A673 (cell line): ENCODE measurements at regions not wholly inside any gene's neighbourhood (a gene's known extent, or its start where the extent isn't known, plus 50 kb on each side); places are given as distances from the start of the nearest gene placed in this dataset.

ENCODE experiments used
- BruUV-seq: library from RNA; stranded (reverse); fragments of 400-500 nt; replicated peaks from 2 replicates; lab custom pipeline; 2021; lab: Mats Ljungman, UMichigan
- CTCF ChIA-PET: fragments of 300-600 bp; sonication (Branson Sonifier 250); formaldehyde crosslinking; loops from one replicate; lab custom pipeline; 2022; ENCODE audit warnings: antibody characterized with exemption; lab: Charles Lee
- POLR2A ChIA-PET: fragments of 300-600 bp; sonication (Branson Sonifier 250); formaldehyde crosslinking; loops from one replicate; lab custom pipeline; 2022; ENCODE audit warnings: antibody characterized with exemption; ENCODE audit not compliant: low non-redundant PET; lab: Charles Lee
- DNase-seq: peaks from one replicate; pipeline ENCODE4 v3.0.0-alpha.2; 2015; ENCODE audit warnings: low spot score
- H3K27ac ChIP-seq: fragments of 200-600 bp; sonication (generic); 2 replicates; pipeline ENCODE4 v1.5.1; 2016; ENCODE audit warnings: mixed run types, low read depth, mild to moderate bottlenecking, mixed read lengths, antibody characterized with exemption, low read length; ENCODE audit not compliant: poor library complexity, severe bottlenecking
- H3K27me3 ChIP-seq: fragments of 200-600 bp; sonication (generic); replicated peaks from 2 replicates; pipeline ENCODE4 v1.6.1; 2017; ENCODE audit warnings: mixed run types, low read depth, mild to moderate bottlenecking, mixed read lengths, antibody characterized with exemption, low read length; ENCODE audit not compliant: insufficient read depth, poor library complexity
- H3K36me3 ChIP-seq: fragments of 200-600 bp; sonication (generic); 2 replicates; pipeline ENCODE4 v1.6.1; 2016; ENCODE audit warnings: mixed run types, mild to moderate bottlenecking, mixed read lengths, antibody characterized with exemption, low read length; ENCODE audit not compliant: insufficient read depth, poor library complexity, severe bottlenecking
- H3K4me1 ChIP-seq: fragments of 200-600 bp; sonication (generic); 2 replicates; pipeline ENCODE4 v1.6.1; 2017; ENCODE audit warnings: mixed run types, mild to moderate bottlenecking, mixed read lengths, antibody characterized with exemption, low read length; ENCODE audit not compliant: insufficient read depth, poor library complexity, severe bottlenecking
- H3K4me3 ChIP-seq: fragments of 200-600 bp; sonication (generic); 2 replicates; pipeline ENCODE4 v1.5.1; 2016; ENCODE audit warnings: low read depth, mixed run types, mild to moderate bottlenecking, mixed read lengths, low read length; ENCODE audit not compliant: poor library complexity, severe bottlenecking
- H3K9me3 ChIP-seq: fragments of 200-600 bp; sonication (generic); 2 replicates; pipeline ENCODE4 v1.6.1; 2016; ENCODE audit warnings: mixed run types, low read depth, mild to moderate bottlenecking, mixed read lengths, antibody characterized with exemption, low read length; ENCODE audit not compliant: poor library complexity, severe bottlenecking
- EZH2 ChIP-seq: fragments of 200-600 bp; sonication (generic); IDR thresholded peaks from 2 replicates; pipeline ENCODE4 v1.6.1; 2017; ENCODE audit warnings: borderline replicate concordance, low read depth, mild to moderate bottlenecking, mixed read lengths, antibody characterized with exemption, low read length; ENCODE audit not compliant: poor library complexity, severe bottlenecking
- intact Hi-C: fragments of 100-400 bp; cut with micrococcal nuclease; formaldehyde crosslinking; loops from one replicate; pipeline ENCODE4 v1.10.0; 2022; ENCODE audit not compliant: unreplicated experiment
- TF ChIP-seq, protein P1 (sequence below): fragments of 300-800, 200-600 bp; sonication (generic); conservative IDR thresholded peaks from 2 replicates; pipeline ENCODE4 v1.5.1; 2017; ENCODE audit warnings: low read depth, mild to moderate bottlenecking, antibody characterized with exemption, low read length, moderate library complexity, mixed read lengths

- Histone ChIP-seq H3K36me3 (no peaks in the 10 kb centered on the region), H3K27ac (no peak overlapping the region), H3K4me1 (peaks cover 18% of the 10 kb centered on the region), H3K4me3 (no peak overlapping the region), H3K9me3 (no peaks in the 10 kb centered on the region), H3K27me3 (no peaks in the 10 kb centered on the region)
- peak; percentile 21 for DNase-seq
- TF ChIP-seq, protein P1, sequence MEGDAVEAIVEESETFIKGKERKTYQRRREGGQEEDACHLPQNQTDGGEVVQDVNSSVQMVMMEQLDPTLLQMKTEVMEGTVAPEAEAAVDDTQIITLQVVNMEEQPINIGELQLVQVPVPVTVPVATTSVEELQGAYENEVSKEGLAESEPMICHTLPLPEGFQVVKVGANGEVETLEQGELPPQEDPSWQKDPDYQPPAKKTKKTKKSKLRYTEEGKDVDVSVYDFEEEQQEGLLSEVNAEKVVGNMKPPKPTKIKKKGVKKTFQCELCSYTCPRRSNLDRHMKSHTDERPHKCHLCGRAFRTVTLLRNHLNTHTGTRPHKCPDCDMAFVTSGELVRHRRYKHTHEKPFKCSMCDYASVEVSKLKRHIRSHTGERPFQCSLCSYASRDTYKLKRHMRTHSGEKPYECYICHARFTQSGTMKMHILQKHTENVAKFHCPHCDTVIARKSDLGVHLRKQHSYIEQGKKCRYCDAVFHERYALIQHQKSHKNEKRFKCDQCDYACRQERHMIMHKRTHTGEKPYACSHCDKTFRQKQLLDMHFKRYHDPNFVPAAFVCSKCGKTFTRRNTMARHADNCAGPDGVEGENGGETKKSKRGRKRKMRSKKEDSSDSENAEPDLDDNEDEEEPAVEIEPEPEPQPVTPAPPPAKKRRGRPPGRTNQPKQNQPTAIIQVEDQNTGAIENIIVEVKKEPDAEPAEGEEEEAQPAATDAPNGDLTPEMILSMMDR = 0 out of 2 replicates have a peak, but pooled peaks have one; percentile 18
- no peak for TF ChIP-seq EZH2
- CTCF ChIA-PET = no interaction called here
- intact Hi-C loops = no loop called here
- no TSS peak for BruUV-seq
- POLR2A ChIA-PET = no interaction called here
Observed at GRCh38 chr13:109275852-109276251, 510.5 kb downstream of the IRS2 start.

GRCh38 chr13:109275139-109275745, 511.1 kb downstream of the IRS2 start:
- BruUV-seq = no TSS peak
- Histone ChIP-seq H3K27ac (no peak overlapping the region), H3K27me3 (no peaks in the 10 kb centered on the region), H3K9me3 (no peaks in the 10 kb centered on the region), H3K4me3 (no peak overlapping the region), H3K36me3 (no peaks in the 10 kb centered on the region), H3K4me1 (peaks cover 18% of the 10 kb centered on the region)
- ChIA-PET CTCF (no interaction called here), POLR2A (no interaction called here)
- intact Hi-C loops = no loop called here
- DNase-seq = no peak
- no peak for TF ChIP-seq EZH2
- TF ChIP-seq, protein P1 = no peak

- ChIA-PET POLR2A (no interaction called here), CTCF (no interaction called here)
- no peaks in the 10 kb centered on the region for H3K36me3 ChIP-seq
- TF ChIP-seq, protein P1 = no peak
- TF ChIP-seq EZH2 = no peak
- H3K4me3 ChIP-seq = peak overlapping the region; percentile 18
- H3K27ac ChIP-seq = no peak overlapping the region
- DNase-seq = peak; percentile 43
- H3K27me3 ChIP-seq = no peaks in the 10 kb centered on the region
- BruUV-seq = no TSS peak
- intact Hi-C loops = loop anchor here (5.0 kb wide), 1 partner anchor 122 kb away; no protein-coding TSS in a partner anchor
- H3K9me3 ChIP-seq = no peaks in the 10 kb centered on the region
- peaks cover 18% of the 10 kb centered on the region for H3K4me1 ChIP-seq
Observed at GRCh38 chr13:109274188-109274821, 512.1 kb downstream of the IRS2 start.
